ENCODE measurements at regions not wholly inside any gene's neighbourhood (a gene's known extent, or its start where the extent isn't known, plus 50 kb on each side); places are given as distances from the start of the nearest gene placed in this dataset.

DNA sequence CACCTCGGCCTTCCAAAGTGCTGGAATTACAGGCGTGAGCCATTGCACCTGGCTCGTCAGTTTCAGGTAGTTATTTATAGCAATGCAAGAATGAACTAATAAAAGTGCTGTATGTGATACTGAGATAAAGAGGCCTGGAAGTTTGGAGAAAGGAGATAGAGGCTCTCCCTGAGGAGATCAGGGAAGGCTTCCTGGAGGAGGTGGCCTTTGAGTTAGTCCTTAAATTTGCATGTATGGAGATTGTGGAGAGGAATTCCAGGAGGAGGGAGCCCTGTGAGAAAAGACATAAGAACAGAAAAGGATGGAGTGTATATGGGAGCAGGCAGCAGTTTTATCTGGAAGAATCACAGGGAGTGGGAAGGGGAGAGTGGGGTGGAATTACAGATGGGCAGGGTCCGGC lies 276.6 kb upstream of the EEF2KMT start:
- DNase-seq (ENCODE audit: low spot score) = no peak

DNA sequence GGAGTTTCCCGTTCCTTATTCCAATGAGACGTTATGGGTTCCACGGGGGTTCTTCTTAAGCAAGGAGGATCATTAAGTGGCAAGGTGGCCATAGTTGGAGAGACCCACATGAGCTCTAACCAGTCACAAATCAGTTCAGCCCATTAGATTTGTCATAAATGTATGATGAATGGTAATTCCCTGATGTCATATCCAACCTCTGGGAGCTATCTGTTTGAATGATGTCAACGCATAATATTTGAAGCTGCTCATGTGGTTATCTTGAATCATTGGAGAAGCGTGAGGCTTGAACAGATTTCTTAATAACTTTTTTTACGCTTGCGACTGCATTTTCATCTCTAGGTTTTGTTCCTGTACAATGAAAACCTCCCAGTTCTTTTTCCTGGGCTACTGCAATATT lies 270.4 kb upstream of the EEF2KMT start:
- DNase-seq (ENCODE audit: low spot score) = no peak

DNA sequence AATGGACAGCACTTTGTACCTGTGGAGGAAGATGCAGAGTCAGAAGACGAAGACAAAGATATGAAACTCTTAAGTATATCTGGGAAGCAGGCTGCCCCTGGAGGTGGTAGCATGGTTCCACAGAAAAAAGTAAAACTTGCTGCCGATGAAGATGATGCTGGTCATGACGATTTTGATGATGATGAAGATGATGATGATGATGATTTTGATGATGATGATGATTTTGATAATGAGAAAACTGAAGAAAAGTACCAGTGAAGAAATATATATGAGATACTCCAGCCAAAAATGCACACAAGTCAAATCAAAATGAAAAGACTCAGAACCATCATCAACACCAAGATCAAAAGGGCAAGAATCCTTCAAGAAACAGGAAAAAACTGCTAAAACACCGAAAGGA lies 268.5 kb upstream of the EEF2KMT start:
- DNase-seq (ENCODE audit: low spot score) = no peak

DNA sequence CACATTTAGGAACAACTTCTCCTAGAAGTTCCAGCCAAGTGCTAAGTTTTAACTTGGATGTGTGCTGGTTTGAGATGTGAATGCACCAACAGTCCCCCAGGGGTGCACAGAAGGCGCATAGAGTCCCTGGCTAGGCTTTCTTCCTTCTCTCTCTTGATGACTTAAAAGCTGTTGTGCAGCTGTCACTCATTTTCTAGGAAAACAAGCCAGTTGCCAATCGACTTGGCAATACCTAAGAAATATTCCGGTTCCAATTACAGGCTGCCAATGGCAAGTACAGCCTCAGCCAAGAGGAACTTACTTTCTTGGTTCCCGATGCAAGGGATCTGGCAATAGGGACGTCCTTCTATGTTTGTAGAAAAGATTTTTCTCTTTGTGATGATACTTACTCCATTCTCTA lies 266.6 kb upstream of the EEF2KMT start:
- no peak for DNase-seq (ENCODE audit: low spot score)

DNA sequence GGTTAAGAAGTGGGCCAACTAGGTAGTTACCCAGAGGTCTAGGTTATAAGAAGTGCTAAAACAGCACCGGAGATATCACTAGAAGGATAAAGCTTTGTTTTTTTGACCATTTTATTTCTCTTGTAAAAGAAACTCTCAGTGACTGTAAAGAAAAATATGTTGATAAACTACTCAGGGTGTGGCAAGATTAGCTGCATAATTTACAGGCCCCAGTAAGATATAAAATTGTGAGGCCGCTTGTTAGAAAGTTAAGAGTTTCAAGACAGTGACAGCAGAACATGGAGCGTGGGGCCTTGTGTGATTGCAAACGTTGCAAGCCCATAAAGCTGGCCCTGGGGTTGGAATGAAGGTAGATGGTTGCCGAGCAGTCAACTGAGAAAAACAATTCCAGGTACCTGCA lies 263.7 kb upstream of the EEF2KMT start:
- no peak for DNase-seq (ENCODE audit: low spot score)

DNA sequence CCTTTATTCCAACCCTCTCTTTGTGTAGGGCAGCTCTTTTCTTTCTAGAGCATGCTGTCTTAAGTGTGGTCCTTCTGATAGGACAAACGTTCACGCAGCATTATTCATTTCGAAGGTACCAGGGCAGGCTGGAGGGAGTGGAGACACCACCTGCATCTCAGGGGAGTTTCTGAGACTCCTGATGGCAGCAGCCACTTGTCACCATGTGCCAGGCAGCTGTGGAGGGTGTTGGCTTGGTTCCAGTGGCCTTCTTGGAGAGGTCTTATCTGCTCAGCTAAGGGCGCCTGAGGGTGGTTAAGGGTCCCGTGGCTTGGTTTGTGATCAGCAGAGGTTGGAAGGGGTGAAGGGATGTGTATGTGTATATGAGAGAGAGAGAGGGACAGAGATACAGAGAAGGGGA lies 257.1 kb upstream of the EEF2KMT start:
- no peak for DNase-seq (ENCODE audit: low spot score)

DNA sequence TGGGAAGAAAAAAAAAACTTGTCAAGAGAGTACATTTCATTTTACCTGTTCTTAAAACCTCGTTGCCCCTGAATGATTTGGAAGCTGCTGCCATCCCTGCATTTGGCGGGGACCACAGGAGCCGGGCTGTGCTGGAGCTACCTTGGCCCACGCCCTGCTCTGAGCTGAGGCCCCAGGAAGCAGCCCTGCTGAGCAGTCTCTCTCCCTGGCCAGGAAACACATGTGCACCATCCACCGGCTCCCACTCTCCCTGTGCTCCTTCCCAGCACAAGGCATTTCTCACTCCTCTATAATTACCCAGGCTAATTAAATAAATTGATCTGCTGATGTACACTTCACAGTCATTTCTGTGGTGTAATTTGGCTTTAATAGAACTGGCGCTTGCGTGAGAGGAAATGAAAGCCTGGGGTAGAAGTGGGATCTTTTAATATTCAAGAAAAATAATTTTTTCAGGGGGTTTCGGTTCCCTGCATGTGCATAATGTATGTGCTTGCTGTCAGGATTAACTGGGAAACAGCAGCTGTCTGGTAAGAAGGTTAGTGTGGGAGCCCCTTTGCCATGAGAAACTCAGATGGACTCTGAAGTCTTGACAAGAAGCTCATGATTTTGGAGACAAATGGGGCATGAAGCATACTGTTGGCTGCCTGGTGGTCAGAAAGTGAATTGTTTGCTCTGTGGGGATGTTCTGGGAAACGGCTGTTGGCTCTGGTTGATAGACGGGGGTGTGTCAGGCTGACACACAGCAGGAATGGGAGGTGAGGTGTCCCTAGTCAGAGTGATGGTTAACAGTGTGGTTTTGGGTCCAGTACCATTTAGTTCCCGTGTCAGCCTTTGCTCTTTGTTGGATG lies 252.3 kb upstream of the EEF2KMT start:
- DNase-seq (ENCODE audit: low spot score) = no peak

DNA sequence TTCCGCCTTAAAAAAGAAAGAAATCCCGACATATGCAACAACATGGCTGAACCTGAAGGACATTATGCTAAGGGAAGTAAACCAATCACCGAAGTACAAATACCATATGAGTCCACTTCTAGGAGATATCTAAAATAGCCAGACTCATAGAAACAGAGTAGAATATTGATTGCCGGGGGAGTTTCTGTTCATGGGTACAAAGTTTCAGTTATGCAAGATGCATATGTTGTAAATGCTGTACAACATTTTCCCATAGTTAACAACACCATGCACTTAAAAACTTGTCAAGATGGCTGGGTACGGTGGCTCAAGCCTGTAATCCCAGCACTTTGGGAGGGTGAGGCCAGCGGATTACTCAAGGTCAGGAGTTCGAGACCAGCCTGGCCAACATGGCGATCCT lies 251.5 kb upstream of the EEF2KMT start:
- no peak for DNase-seq (ENCODE audit: low spot score)

DNA sequence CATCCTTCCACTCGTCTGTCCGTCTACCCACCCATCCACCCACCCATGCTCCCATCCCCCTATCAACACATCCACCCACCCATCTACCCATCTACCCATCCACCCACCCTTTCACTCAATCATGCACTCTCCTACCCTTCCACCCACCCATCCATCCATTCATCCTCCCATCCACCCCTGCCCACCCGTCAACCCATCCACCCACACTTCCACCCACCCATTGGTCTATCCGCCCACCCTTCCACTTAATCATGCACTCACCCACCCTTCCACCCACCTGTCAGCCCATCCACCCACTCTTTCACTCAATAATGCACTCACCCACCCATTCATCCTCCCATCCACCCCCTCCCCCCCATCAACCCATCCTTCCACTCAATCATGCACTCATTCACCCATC lies 250.0 kb upstream of the EEF2KMT start:
- DNase-seq (ENCODE audit: low spot score) = no peak

DNA sequence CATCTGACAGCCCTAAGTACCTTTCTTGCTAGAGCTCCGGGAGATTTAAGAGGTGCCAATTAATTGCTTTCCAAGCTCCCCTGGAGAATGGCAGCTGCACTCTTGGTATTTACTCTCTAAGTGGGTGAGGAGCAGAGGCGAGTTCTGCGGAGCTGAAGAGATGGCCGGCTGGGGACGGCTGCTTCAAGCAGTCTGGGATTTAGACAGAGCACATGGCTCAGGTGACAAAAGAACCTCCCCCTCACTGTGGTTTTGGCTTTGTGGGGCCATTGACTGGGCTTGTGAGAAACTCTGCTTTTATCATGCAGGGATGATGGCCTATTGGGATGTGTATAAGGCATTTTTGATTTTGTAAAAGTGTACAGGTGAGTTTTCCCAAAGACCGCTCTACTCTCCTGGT lies 239.3 kb upstream of the EEF2KMT start:
- DNase-seq (ENCODE audit: low spot score) = no peak

DNA sequence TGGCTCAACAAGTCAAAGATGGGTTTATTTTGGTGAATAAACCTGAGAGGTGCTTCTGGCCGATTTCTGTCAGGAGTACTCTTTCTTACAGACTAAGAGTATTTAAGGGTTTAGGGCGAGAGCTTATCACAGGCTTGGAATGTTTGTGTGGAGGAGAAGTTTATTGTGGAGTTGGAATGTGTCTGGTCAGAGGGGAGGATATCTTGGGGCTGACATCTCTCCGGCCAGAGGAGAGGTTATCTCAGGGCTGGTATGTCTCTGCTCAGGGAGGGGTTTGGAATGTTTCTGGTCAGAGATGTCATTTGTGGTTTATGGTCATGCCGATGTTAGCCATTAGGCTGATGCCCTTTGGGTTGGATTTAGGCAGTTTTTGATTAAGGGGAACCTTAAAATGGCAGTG lies 236.4 kb upstream of the EEF2KMT start:
- DNase-seq (ENCODE audit: low spot score) = no peak

DNA sequence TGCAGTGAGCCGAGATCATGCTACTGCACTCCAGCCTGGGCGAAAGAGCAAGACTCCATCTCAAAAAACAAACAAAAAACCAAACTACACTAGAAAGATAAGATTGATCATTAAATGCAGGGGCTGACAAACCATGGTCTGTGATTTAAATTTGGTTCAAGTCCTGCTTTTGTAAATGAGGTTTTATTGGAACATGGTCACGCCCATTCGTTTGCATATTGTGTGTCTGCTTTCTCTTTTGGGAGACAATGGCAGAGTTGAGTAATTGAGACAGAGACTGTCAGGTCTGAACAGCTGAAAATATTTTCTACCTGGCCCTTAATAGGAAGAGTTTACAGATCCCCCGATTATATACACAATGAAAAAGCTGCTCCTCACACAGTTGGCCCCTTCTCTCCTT lies 235.5 kb upstream of the EEF2KMT start:
- DNase-seq (ENCODE audit: low spot score) = no peak

DNA sequence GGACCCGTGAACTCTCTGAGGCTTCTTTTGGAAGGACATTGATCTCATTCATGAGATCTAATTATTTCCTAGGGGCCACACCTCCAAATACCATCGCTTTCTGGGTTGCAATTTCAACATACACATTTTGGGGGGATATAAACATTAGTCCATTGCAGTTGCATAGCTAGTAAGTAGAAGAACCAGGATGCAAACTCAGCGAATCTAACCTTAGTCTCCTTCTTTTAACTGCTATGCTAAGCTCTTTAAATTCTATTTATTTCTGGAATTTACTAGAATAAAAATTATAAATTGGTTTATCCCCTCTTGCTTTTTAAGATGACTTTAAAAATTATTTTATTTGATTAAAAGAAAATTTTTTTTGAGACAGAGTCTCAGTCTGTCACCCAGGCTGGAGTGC lies 232.5 kb upstream of the EEF2KMT start:
- no peak for DNase-seq (ENCODE audit: low spot score)

DNA sequence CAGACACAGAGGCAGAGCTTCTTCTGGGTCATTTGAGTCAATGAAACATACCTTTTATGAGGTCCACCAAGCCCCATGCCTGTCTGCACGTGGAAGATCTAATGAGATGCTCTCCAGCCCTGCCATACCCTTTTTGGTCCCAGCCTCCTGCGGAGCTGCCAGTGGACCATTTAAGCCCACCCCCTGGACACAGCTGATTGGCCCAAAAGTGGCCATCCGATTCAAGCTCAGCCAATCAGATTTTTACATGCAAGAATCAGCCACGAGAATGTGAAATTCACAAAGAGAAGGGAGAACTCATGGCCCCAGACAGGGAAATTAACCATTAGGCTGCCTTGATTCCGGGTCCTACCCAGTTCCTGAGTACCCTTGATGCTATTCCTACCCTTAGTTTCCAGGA lies 231.0 kb upstream of the EEF2KMT start:
- DNase-seq (ENCODE audit: low spot score) = no peak

DNA sequence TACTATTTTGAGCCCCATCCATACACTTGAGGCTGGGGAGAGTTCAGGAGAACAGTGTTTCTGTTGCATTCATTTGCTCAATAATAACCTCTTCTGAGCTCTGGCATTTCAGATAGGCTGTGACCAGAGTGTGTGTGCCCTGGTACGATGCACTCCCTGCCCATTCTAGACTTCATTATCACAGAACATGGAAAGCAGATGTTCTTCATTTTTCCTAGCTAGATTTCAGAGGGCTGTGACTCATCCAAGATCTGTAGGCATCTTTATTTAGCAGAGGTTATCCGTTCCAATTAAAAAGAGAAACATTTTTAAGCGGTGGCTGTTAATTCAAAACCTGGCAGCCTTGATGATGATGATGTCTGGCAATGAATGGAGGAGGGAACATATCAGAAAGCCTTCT lies 228.8 kb upstream of the EEF2KMT start:
- no peak for DNase-seq (ENCODE audit: low spot score)

DNA sequence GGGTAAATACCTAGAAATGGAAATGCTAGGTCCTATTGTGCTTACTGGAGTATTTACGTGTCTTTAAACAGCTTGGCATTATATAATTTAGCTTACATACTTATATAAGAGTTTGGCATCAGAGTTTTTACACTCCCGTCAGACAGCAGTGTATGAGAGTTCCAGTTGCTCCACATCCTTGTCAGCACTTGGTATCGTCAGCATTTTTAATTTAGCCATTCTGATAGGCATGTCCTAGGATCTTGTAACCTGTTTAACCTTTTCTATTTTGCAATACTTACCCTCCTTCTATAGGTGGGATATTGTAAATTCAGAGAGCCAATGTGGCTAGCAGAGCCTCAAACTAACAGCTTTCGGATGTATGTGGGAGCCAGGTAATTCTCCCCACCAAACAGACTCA lies 228.3 kb upstream of the EEF2KMT start:
- no peak for DNase-seq (ENCODE audit: low spot score)

DNA sequence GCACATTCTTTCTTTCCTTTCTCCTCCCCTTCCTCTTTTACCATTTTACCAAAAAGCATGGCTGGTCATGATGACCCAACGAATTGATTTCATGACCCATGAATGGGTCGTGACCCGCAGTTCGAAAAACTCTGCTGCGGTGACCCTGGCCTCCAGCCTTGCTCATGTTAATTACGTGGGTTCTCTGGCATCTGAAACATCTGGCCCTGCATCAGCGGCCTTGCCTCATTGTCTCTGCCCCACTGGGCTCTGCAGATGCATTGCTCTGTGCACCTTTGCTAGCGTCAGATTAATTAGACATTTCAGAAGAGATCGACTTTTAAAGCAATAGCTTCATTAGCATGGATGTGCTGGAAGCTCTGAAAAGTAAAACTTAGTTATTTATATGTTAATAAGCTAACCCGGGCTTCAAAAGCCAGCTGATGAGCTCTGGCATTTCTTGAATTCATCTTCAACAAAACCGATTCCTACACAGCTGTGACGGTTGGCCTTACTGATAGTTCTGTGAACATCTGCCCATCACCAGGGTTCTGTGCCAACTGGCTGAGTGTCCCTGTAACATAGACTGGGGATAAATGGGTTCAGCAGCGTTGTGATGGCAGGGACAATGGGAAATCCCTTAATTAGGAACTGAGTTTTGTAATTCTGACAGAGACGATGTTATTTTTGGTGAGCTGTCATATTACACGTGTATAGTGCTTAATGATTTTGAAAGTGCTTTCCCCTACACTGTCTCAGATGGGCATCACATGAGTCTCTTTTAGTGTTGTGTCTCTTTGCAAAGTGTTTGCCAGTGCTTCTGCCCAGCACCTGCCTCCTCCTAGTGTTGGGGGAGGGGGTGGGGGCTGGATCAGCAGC lies 225.9 kb upstream of the EEF2KMT start:
- DNase-seq (ENCODE audit: low spot score) = no peak

DNA sequence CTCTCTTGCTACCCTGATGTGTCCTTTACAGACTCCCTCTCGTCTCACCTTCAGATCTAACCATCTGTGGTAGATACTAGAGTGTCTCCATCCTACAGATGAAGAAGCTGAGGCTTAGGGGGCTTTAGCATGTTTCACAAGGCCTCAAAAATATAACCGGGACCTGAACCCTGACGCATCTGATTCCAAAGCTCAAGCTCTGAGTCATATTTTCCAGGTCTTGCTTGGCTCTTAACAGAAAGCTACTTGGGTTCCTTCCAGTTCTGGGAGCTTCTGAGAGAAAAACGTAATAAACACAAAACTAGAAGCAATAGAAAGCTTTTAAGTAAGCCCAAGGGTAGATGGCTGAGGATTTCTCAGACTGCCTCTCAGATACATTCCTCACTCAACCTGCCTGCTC lies 224.3 kb upstream of the EEF2KMT start:
- DNase-seq (ENCODE audit: low spot score) = no peak

DNA sequence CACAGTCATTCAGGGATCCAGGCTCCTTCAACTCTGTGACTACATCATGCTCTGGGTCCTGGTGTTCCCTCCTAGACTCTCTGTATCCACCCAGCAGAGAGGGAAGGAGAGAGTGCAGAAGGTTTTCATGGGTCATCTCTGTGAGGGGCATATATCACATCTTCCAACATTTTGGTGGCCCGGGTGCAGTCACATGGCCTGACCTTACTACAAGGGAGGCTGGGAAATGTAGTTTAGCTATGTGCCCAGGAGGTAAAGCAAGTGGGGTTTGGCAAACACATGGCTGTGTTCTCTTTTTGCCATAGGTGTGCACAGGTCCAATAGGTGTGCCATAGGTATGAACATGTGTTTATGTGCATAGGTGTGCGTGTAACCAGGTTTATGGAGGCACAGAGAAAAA lies 222.2 kb upstream of the EEF2KMT start:
- no peak for DNase-seq (ENCODE audit: low spot score)

DNA sequence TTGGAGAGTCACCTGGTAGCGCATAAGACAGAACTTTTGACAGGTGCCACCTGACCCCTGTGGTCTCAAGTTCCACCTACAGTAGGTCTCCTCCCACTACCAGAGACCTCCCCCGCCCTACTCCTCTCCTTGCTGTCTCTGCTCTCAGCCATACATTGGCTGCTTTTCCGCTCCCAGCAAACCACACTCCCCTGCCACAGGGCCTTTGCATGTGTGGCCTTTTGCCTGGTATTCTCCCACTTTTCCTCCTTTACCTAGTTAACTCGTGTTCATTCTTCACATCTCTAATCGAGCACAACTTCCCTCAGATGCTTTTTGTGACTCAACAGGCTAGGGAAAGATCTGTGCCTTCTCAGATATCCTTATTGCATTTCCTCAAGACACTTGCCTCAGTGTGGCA lies 218.3 kb upstream of the EEF2KMT start:
- no peak for DNase-seq (ENCODE audit: low spot score)

DNA sequence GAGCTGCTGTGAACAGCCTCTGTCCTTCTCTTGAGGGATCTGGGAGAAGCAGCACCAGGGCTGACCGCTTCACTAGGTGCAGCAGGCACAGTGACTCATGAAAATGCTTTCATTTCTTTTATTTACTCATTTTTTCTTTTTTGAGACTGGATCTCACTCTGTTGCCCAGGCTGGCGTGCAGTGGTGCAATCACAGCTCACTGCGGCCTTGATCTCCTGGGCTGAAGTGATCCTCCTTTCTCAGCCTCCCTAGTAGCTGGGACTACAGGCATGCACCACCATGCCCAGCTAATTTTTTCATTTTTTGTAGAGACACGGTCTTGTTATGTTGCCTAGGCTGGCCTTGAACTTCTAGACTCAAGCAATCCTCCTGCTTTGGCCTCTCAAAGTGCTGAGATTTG lies 216.8 kb upstream of the EEF2KMT start:
- no peak for DNase-seq (ENCODE audit: low spot score)

DNA sequence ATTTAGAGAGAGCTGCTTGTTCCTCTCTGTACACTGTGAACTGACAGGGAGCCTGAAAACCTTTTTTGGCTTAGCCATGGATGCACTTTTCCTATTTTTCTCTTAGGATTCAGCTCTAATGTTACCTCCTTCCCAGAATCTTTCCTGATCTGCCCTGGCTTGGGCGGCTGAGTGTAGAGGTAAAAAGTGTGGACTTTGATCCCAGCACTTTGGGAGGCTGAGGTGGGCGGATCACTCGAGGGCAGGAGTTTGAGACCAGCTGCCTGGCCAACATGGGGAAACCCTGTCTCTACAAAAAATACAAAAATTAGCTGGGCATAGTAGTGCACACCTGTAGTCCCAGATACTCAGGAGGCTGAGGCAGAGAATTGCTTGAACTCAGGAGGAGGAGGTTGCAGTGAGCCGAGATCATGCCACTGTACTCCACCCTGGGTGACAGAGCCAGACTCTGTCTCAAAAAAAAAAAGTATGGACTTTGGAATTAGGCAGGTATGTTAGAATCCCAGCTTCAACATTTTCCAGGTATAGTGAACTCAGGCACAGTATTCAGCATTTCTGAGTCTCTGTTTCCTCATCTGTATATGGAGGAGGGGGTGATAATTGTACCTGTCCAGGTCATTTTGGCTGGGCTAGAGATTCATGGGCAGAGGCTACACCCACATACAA lies 212.5 kb upstream of the EEF2KMT start:
- no peak for DNase-seq (ENCODE audit: low spot score)

DNA sequence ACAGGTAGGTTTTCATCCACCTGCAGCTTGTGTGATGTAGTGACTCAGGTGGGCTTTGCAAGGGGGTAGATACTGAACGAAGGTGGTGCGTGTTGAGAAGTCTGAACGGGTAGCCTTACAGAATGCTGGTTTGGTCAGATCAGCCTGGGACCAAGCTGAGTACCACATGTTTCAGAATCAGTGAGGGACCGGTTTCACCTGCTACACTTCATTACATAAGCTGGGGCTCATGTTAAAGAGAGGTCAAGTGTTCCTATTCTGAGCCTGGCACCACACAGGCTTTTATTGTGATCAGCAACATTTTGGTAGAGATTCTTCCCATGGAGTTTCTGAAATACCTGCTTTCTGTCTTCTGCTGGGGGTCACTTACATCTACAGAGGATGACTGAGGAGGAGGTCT lies 207.4 kb upstream of the EEF2KMT start:
- no peak for DNase-seq (ENCODE audit: low spot score)

All from left forelimb (tissue), 1 donor.